ENCODE measurements at regions not wholly inside any gene's neighbourhood (a gene's known extent, or its start where the extent isn't known, plus 50 kb on each side); places are given as distances from the start of the nearest gene placed in this dataset.
"Not testable (repeated sequence)": the region's sequence is repeated elsewhere in the genome, so short reads cannot be mapped to it uniquely, and the experiment has no call there.

DNA sequence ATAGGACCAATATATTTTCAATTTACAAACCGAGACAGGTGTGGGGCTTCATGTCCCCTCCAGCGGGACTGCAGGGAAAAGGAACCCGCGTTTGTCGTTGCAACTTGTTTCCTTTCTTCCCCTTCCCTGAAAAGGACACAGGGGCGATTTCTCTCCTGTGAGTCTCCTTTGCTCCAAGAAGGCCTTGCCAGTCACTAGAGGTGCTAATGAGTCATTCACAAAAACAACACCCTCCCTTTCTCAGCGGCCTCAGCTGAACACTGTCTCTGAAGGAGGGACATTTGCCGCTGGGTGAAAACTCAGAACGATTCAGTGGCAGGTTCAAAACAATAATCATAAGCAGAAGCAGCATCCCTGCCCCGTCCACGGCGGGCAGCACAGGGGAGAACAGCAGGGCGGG, 359.7 kb downstream of the TEX29 start:
- FAIRE-seq = not testable (repeated sequence)

DNA sequence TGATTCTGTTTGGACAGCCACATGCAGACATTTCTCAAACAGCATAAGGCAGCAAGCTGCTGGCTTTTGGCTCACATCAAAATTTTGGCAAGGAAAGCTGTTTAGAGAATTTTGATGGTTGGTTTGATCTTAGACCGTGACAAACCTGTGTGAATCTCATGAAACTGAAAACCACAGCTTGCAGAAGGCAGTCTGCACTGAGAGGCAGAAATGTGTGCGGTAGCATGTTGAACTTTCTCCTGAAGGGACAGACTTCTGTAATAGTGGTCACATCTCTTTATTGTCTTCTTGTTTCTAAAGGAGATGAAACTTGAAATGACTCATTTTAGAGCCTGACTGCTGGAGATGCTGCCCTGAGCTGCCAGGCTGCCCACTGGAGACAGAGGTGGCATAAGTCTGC, 371.6 kb downstream of the TEX29 start:
- not testable (repeated sequence) for FAIRE-seq

DNA sequence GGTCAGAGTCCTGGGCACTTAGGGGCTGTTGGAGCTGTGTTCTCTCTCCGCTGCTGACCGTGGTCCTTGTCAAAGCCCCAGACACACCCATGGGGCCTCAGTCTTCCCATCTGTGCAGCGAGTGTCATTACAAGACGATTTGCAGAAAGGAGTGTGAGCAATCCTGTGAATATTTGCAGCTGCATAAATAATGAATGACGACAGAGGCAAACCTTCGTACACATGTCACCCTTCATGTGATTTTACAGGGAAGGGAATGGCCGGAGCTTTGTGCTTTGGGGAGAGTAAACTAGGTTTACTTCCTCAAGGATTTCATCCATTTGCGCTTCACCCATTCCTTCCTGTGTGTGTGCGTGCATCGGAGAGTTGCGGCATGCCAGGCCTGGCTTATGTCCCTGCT, 370.8 kb upstream of the SOX1 start:
- FAIRE-seq = not testable (repeated sequence)

DNA sequence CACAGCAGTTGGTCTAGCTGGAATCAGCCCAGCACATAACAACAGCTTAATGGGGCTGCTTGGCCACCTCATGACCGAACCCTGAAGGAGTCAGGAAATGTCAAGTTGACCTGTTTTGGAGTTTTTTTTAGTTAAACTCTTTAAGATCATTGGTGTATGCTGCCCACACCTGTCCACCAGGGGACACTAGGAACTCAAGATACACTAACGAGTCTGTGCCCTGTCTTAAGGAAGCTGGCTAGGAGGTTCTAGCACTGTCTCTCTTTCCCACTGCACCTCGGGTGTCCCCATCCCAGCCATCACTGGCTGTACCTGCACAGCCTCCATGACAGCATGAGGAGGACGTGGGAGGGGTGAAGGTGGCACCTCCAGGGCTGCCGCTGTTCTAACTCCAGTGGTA, 364.9 kb upstream of the SOX1 start:
- not testable (repeated sequence) for FAIRE-seq
